Limb (tissue), 2 donors: ENCODE measurements at regions not wholly inside any gene's neighbourhood (a gene's known extent, or its start where the extent isn't known, plus 50 kb on each side); places are given as distances from the start of the nearest gene placed in this dataset.
A peak's percentile ranks its signal among the peaks of the same experiment; 100 is the strongest.

ENCODE experiments used
- DNase-seq, 2 donors: peaks; one replicate each; pipeline ENCODE4 v3.0.0-alpha.2; 2016; ENCODE audit errors: extremely low spot score in 2 of 2

DNA sequence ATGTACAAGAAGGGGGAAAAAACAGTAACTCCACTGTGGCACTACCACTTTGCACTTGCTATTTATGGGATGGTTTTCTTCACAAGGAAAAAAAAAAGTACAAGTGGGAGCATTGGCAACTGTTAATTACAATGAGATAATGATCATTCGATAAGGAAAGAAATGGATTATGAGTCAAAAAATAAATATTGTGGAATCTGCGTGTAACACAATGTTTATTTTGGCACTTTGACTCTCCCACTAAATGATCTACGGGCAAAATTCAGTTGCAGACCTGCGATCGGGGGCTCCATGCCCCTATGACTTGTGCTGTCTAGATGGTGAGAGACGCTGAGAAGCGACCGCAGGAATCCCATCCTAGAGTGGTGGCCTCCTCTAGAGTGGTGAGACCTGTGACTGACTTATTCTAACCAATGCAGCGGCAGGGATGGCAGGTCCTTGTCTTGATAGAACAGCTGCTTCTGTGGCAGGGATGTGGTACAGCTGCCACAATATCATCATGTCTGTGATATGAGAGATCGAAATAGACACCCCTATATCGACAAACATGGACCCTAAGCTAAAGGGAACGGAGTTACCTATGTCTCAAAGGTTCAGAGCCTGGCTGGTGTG is 345.0 kb upstream of the KLF6 start:
- DNase-seq, result no peak

- DNase-seq, result no peak
Observed at GRCh38 chr10:4127518-4128315, 342.7 kb upstream of the KLF6 start.

GRCh38 chr10:4125776-4126175 is 340.8 kb upstream of the KLF6 start:
- no peak for DNase-seq

- no peak for DNase-seq
Observed at GRCh38 chr10:4121502-4122380, 336.7 kb upstream of the KLF6 start.

DNA sequence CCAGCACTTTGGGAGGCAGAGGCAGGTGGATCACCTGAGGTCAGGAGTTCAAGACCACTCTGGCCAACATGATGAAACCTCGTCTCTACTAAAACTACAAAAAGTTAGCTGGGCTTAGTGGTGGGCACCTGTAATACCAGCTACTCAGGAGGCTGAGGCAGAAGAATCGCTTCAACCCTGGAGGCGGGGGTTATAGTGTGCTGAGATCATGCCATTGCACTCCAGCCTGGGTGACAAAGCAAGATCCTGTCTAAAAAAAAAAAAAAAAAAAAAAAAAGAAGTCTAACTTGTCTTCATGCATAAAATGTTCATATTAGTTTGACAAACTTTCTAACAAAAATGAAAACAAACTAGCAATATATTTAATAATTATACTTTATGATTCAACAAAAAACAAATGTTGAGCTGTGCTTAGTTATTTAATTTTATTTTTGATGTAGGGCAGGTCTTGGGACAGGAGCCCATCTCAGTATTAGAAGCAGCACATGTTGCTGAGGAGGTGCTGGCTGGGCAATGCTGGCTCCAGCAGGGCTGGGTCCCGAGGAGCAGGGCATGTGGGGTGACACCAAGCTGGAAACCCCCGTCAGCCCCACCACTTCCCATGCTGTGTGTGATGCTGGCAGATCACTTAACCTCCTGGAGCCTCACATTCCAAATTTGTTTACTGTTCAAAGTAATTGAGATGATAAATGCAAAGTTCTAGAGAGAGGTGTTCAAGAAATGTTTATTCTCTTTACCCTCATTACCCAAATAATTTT is 335.3 kb upstream of the KLF6 start:
- DNase-seq, result no peak

- DNase-seq, result no peak
Observed at GRCh38 chr10:4119107-4119506, 334.1 kb upstream of the KLF6 start.

- DNase-seq, result no peak
Observed at GRCh38 chr10:4117604-4118003, 332.6 kb upstream of the KLF6 start.

- DNase-seq, result peak in 1 of 2 donors; percentile 30
Observed at GRCh38 chr10:4111643-4112042, 326.6 kb upstream of the KLF6 start.

- no peak for DNase-seq
Observed at GRCh38 chr10:4109469-4109868, 324.5 kb upstream of the KLF6 start.

DNA sequence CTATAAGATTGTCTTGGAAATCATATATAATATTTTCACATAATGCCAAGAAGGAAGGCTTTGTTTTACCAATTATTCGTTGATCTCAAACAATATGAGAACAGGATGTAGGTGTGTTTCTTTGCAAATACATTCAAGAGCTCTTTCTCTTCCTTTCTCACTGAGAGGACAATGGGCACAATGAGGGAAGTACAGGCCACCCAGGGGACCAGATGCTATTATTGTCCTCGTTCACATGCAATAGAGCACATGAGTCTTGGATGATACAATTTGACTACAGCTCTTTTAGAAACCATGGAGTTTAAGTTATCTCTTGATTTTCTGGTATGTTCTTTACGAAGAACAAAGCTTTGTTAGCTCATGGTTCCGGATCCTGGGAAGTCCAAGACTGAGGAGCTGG is 323.7 kb upstream of the KLF6 start:
- DNase-seq, result no peak

- no peak for DNase-seq
Observed at GRCh38 chr10:4107285-4107851, 322.4 kb upstream of the KLF6 start.

GRCh38 chr10:4103603-4104002 is 318.6 kb upstream of the KLF6 start:
- no peak for DNase-seq

DNA sequence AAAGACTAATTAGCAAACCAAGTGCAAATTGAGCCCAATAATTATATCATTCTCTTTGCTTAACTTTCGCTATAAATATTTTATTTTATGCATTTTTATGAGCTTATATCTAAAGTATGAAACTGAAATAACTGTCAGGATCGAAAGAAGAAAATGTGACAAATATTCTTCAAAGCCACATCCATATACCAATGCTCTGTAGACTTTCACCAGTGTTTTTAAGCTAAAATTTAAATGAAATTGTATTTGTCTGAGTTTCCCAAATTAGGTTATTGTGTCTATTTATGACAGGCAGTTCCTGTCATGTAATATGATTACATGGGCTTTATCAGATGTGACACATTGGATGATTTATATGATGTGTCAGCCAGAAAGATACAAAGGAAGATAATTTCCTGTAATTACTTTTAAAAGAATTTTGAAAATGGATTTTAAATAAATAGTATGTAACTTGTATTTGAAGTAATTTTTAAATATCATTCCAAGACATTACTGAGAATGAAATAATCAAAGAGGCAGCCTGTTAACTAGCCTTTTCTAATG is 317.9 kb upstream of the KLF6 start:
- DNase-seq, result no peak

DNA sequence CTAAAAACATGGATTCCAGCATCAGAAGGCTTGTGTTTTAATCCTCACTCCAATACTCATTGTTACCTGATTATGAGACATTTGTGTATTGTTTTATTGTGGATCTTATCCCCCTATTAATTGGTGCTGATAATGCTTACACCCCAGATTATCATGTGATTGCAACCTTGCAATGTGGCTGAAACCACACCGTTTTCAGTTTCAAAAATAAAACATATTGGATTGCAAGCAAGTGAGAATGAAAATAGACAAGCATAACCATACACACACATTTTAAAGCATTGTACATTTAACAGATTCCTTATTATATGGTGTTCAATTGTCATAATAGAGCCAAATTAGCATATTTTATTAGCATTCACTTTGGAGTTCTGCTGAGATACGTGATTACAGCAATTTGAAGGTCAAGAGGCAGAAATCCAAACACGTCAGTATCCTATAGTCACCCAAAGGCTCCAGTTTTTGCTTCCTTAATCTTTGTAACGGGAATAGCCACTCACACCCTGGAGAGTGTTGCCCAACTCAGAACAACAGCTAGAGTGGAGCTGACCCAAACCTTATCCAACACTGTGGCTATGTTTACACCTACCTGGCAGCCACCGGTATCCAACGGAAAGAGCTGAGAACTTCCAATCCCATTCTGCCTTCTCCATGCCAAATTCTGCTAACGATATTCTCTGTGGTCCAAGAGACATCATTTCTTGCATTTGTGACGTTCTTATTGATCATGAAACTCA is 317.1 kb upstream of the KLF6 start:
- DNase-seq, result no peak

GRCh38 chr10:4100380-4100779 is 315.4 kb upstream of the KLF6 start:
- DNase-seq, result no peak

GRCh38 chr10:4099202-4099601 is 314.2 kb upstream of the KLF6 start:
- no peak for DNase-seq

DNA sequence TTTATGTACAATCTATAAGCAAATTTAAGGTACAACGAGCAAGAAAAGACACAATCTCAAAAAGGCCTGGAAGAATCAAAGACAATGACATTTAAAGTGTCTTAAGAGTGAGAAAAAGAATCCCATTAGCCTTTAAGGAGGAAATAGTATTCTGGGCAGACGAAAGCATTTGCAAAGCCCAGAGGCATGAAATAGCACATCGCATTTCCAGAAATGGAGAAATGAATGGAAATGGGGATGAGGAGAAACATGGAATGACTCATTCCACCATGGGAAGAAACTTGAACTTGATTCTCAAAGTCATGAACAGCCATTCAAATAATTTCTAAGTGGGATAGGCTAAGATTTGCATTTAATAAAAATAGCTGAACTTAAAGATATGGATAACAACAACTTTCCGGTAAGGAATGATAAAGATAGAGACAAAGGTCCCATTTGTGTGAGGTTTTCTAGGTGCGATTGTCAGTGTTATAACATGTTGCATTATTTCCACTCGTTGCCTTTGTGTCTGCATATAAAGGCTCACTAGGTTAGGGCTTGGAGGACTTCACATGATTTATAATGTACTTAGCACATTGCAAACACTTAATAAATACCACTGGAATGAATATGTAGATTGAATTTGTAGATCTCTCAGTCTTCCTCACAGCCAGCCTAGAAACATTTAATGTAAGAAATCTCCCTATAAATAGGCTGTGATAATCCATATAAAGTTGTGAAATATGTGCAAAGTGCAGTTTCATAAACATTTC is 310.3 kb upstream of the KLF6 start:
- no peak for DNase-seq

GRCh38 chr10:4094751-4095150 is 309.7 kb upstream of the KLF6 start:
- no peak for DNase-seq

DNA sequence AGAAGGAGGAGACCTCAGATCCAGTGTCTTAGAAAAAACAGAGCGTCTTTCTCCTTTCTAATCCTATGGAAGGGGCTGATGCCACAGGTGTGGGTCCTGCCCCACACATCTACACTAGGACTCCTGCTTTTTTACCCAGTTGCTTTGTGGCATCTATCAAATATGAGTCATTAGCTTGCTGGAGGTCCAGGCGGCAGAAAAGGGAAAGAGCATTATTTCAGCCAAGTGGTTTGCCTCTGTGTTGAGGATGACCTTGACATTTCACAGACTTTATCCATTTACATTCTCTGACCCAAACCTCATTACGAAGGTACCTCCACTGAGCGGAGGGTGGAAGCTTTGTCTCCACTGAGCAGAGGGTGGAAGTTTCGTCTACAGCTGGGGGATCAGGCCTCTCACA is 308.4 kb upstream of the KLF6 start:
- DNase-seq, result no peak
